DMS 273 (cell line): ENCODE measurements at regions not wholly inside any gene's neighbourhood (a gene's known extent, or its start where the extent isn't known, plus 50 kb on each side); places are given as distances from the start of the nearest gene placed in this dataset.

Experiments used
- DNase-seq: peaks from one replicate; lab custom pipeline; 2025; ENCODE audit not compliant: unreplicated experiment; lab: John Stamatoyannopoulos, UW

- DNase-seq: peak; percentile 10
Measured at GRCh38 chr9:103899866-103900265, 194.2 kb upstream of the SMC2 start.

- peak; percentile 72 for DNase-seq
Measured at GRCh38 chr9:103900466-103900865, 193.6 kb upstream of the SMC2 start.

- DNase-seq: no peak
Measured at GRCh38 chr9:103902263-103902662, 191.8 kb upstream of the SMC2 start.

GRCh38 chr9:103904242-103904641 lies 189.9 kb upstream of the SMC2 start:
- no peak for DNase-seq

- DNase-seq: no peak
Measured at GRCh38 chr9:103913899-103914298, 180.2 kb upstream of the SMC2 start.

GRCh38 chr9:103919605-103920209 lies 174.4 kb upstream of the SMC2 start:
- DNase-seq: no peak

GRCh38 chr9:103928442-103928841 lies 165.7 kb upstream of the SMC2 start:
- no peak for DNase-seq

GRCh38 chr9:103941104-103941503 lies 153.0 kb upstream of the SMC2 start:
- DNase-seq: no peak

- no peak for DNase-seq
Measured at GRCh38 chr9:103942200-103942599, 151.9 kb upstream of the SMC2 start.

- peak; percentile 33 for DNase-seq
Measured at GRCh38 chr9:103942651-103943050, 151.5 kb upstream of the SMC2 start.

- DNase-seq: no peak
Measured at GRCh38 chr9:103949096-103949495, 145.0 kb upstream of the SMC2 start.

GRCh38 chr9:103977163-103977562 lies 116.9 kb upstream of the SMC2 start:
- no peak for DNase-seq

- no peak for DNase-seq
Measured at GRCh38 chr9:103978396-103978795, 115.7 kb upstream of the SMC2 start.

GRCh38 chr9:103981912-103982311 lies 112.2 kb upstream of the SMC2 start:
- DNase-seq: no peak

GRCh38 chr9:103985077-103985476 lies 109.0 kb upstream of the SMC2 start:
- DNase-seq: no peak

GRCh38 chr9:103988821-103989220 lies 105.3 kb upstream of the SMC2 start:
- DNase-seq: peak; percentile 8

- DNase-seq: peak; percentile 25
Measured at GRCh38 chr9:103990311-103990710, 103.8 kb upstream of the SMC2 start.

GRCh38 chr9:103991001-103991400 lies 103.1 kb upstream of the SMC2 start:
- peak; percentile 10 for DNase-seq

- peak; percentile 64 for DNase-seq
Measured at GRCh38 chr9:103991698-103992097, 102.4 kb upstream of the SMC2 start.

GRCh38 chr9:103992938-103993579 lies 101.0 kb upstream of the SMC2 start:
- DNase-seq: peak; percentile 20

- DNase-seq: peak; percentile 66
Measured at GRCh38 chr9:103997856-103998370, 96.2 kb upstream of the SMC2 start.

- no peak for DNase-seq
Measured at GRCh38 chr9:103999375-104000062, 94.6 kb upstream of the SMC2 start.
